Stimulated activated naive B cell treated with anti-CD40 and anti-IgM and Interleukin-4, amounts not matched to agents 10 μg/mL and 1 μg/mL and 100 μg/mL, for 72 hours (primary cell): ENCODE measurements at regions not wholly inside any gene's neighbourhood (a gene's known extent, or its start where the extent isn't known, plus 50 kb on each side); places are given as distances from the start of the nearest gene placed in this dataset.

Experiments used
- ATAC-seq, 2 donors: fragments of 150-1000 bp; cut with Tn5 transposase; replicated peaks; 2 replicates each; pipeline ENCODE4 v1.10.0; 2021; ENCODE audit warnings: moderate library complexity in 1 of 2
- DNase-seq: peaks from one replicate; pipeline ENCODE4 v3.0.0; 2021
- H3K27ac Mint-ChIP-seq: one replicate; pipeline ENCODE4 v1.8.0; 2022; ENCODE audit warnings: mild to moderate bottlenecking, mixed read lengths
- H3K27me3 Mint-ChIP-seq, 2 donors: one replicate each; pipeline ENCODE4 v1.8.0; 2022; ENCODE audit warnings: mixed read lengths in 2 of 2
- H3K36me3 Mint-ChIP-seq, 2 donors: one replicate each; pipeline ENCODE4 v1.8.0; 2022; ENCODE audit warnings: mixed read lengths in 2 of 2, mild to moderate bottlenecking in 1 of 2
- H3K4me1 Mint-ChIP-seq, 2 donors: one replicate each; pipeline ENCODE4 v1.8.0; 2022; ENCODE audit warnings: mixed read lengths in 2 of 2, mild to moderate bottlenecking in 1 of 2
- H3K4me3 Mint-ChIP-seq, 2 donors: one replicate each; pipeline ENCODE4 v1.8.0; 2022; ENCODE audit warnings: mild to moderate bottlenecking in 2 of 2, mixed read lengths in 2 of 2, moderate library complexity in 1 of 2
- H3K9me3 Mint-ChIP-seq, 2 donors: one replicate each; pipeline ENCODE4 v1.8.0; 2022; ENCODE audit warnings: mixed read lengths in 2 of 2, mild to moderate bottlenecking in 1 of 2

GRCh38 chr9:16959391-16959790, 88.9 kb upstream of the BNC2 start:
- no peaks in the 10 kb centered on the region for H3K27me3 Mint-ChIP-seq
- ATAC-seq: no peak

GRCh38 chr9:16954040-16954439, 83.6 kb upstream of the BNC2 start:
- no peaks in the 10 kb centered on the region for H3K4me1 Mint-ChIP-seq
- no peak overlapping the region for H3K4me3 Mint-ChIP-seq
- H3K27me3 Mint-ChIP-seq: no peaks in the 10 kb centered on the region
- H3K9me3 Mint-ChIP-seq: peaks cover 0 to 5% of the 10 kb centered on the region in 2 donors
- no peak for DNase-seq
- no peaks in the 10 kb centered on the region for H3K36me3 Mint-ChIP-seq
- H3K27ac Mint-ChIP-seq: no peak overlapping the region
- no peak for ATAC-seq

More at GRCh38 chr9:16959391-16959790, 88.9 kb upstream of the BNC2 start:
- Mint-ChIP-seq H3K4me3 (no peak overlapping the region), H3K4me1 (no peaks in the 10 kb centered on the region), H3K9me3 (peaks cover 5 to 10% of the 10 kb centered on the region in 2 donors), H3K27ac (no peak overlapping the region), H3K36me3 (peaks cover 0 to 2% of the 10 kb centered on the region in 2 donors)
- no peak for DNase-seq

GRCh38 chr9:16951502-16951901, 81.0 kb upstream of the BNC2 start:
- Mint-ChIP-seq H3K27me3 (no peaks in the 10 kb centered on the region), H3K36me3 (no peaks in the 10 kb centered on the region), H3K4me3 (no peak overlapping the region), H3K9me3 (peaks cover 0 to 5% of the 10 kb centered on the region in 2 donors), H3K27ac (no peak overlapping the region), H3K4me1 (no peaks in the 10 kb centered on the region)
- DNase-seq (no peak), ATAC-seq (no peak)

GRCh38 chr9:16950051-16950450, 79.6 kb upstream of the BNC2 start:
- Mint-ChIP-seq H3K9me3 (no peaks in the 10 kb centered on the region), H3K27ac (no peak overlapping the region), H3K4me1 (no peaks in the 10 kb centered on the region), H3K36me3 (no peaks in the 10 kb centered on the region), H3K27me3 (no peaks in the 10 kb centered on the region), H3K4me3 (no peak overlapping the region)
- DNase-seq (no peak), ATAC-seq (no peak)

- no peak overlapping the region for H3K4me3 Mint-ChIP-seq
Measured at GRCh38 chr9:16930578-16930977, 60.1 kb upstream of the BNC2 start.

GRCh38 chr9:16928179-16928945, 57.9 kb upstream of the BNC2 start:
- H3K9me3 Mint-ChIP-seq: peaks cover 0 to 1% of the 10 kb centered on the region in 2 donors
- no peak overlapping the region for H3K27ac Mint-ChIP-seq
- no peak for ATAC-seq

More at GRCh38 chr9:16930578-16930977, 60.1 kb upstream of the BNC2 start:
- Mint-ChIP-seq H3K27me3 (no peaks in the 10 kb centered on the region), H3K36me3 (no peaks in the 10 kb centered on the region), H3K9me3 (peaks cover 3 to 5% of the 10 kb centered on the region in 2 donors), H3K4me1 (no peaks in the 10 kb centered on the region), H3K27ac (no peak overlapping the region)
- no peak for DNase-seq
- ATAC-seq: no peak

GRCh38 chr9:16925426-16925825, 55.0 kb upstream of the BNC2 start:
- H3K36me3 Mint-ChIP-seq: no peaks in the 10 kb centered on the region
- DNase-seq (no peak), ATAC-seq (no peak)
- H3K4me1 Mint-ChIP-seq: no peaks in the 10 kb centered on the region
- H3K27me3 Mint-ChIP-seq: no peaks in the 10 kb centered on the region
- peaks cover 0 to 1% of the 10 kb centered on the region in 2 donors for H3K9me3 Mint-ChIP-seq
- H3K27ac Mint-ChIP-seq: no peak overlapping the region
- H3K4me3 Mint-ChIP-seq: no peak overlapping the region

More at GRCh38 chr9:16928179-16928945, 57.9 kb upstream of the BNC2 start:
- DNase-seq: no peak
- no peaks in the 10 kb centered on the region for H3K36me3 Mint-ChIP-seq
- H3K27me3 Mint-ChIP-seq: no peaks in the 10 kb centered on the region
- no peak overlapping the region for H3K4me3 Mint-ChIP-seq
- no peaks in the 10 kb centered on the region for H3K4me1 Mint-ChIP-seq

- Mint-ChIP-seq H3K27ac (no peak overlapping the region), H3K4me3 (no peak overlapping the region), H3K27me3 (no peaks in the 10 kb centered on the region), H3K36me3 (no peaks in the 10 kb centered on the region), H3K4me1 (no peaks in the 10 kb centered on the region), H3K9me3 (peaks cover 5 to 6% of the 10 kb centered on the region in 2 donors)
- no peak for ATAC-seq
- DNase-seq: no peak
Measured at GRCh38 chr9:16924311-16924915, 53.9 kb upstream of the BNC2 start.

GRCh38 chr9:16921855-16922254, 51.4 kb upstream of the BNC2 start:
- H3K9me3 Mint-ChIP-seq: peaks cover 5 to 6% of the 10 kb centered on the region in 2 donors
- H3K27me3 Mint-ChIP-seq: no peaks in the 10 kb centered on the region
- H3K4me3 Mint-ChIP-seq: no peak overlapping the region
- H3K4me1 Mint-ChIP-seq: no peaks in the 10 kb centered on the region
- ATAC-seq (no peak), DNase-seq (no peak)
- H3K27ac Mint-ChIP-seq: no peak overlapping the region
- no peaks in the 10 kb centered on the region for H3K36me3 Mint-ChIP-seq
